A673 (cell line): ENCODE measurements at regions not wholly inside any gene's neighbourhood (a gene's known extent, or its start where the extent isn't known, plus 50 kb on each side); places are given as distances from the start of the nearest gene placed in this dataset.

Source experiments
- BruUV-seq: library from RNA; stranded (reverse); fragments of 400-500 nt; replicated peaks from 2 replicates; lab custom pipeline; 2021; lab: Mats Ljungman, UMichigan
- CTCF ChIA-PET: fragments of 300-600 bp; sonication (Branson Sonifier 250); formaldehyde crosslinking; loops from one replicate; lab custom pipeline; 2022; ENCODE audit warnings: antibody characterized with exemption; lab: Charles Lee
- POLR2A ChIA-PET: fragments of 300-600 bp; sonication (Branson Sonifier 250); formaldehyde crosslinking; loops from one replicate; lab custom pipeline; 2022; ENCODE audit warnings: antibody characterized with exemption; ENCODE audit not compliant: low non-redundant PET; lab: Charles Lee
- DNase-seq: peaks from one replicate; pipeline ENCODE4 v3.0.0-alpha.2; 2015; ENCODE audit warnings: low spot score
- H3K27ac ChIP-seq: fragments of 200-600 bp; sonication (generic); 2 replicates; pipeline ENCODE4 v1.5.1; 2016; ENCODE audit warnings: mixed run types, low read depth, mild to moderate bottlenecking, mixed read lengths, antibody characterized with exemption, low read length; ENCODE audit not compliant: poor library complexity, severe bottlenecking
- H3K27me3 ChIP-seq: fragments of 200-600 bp; sonication (generic); replicated peaks from 2 replicates; pipeline ENCODE4 v1.6.1; 2017; ENCODE audit warnings: mixed run types, low read depth, mild to moderate bottlenecking, mixed read lengths, antibody characterized with exemption, low read length; ENCODE audit not compliant: insufficient read depth, poor library complexity
- H3K36me3 ChIP-seq: fragments of 200-600 bp; sonication (generic); 2 replicates; pipeline ENCODE4 v1.6.1; 2016; ENCODE audit warnings: mixed run types, mild to moderate bottlenecking, mixed read lengths, antibody characterized with exemption, low read length; ENCODE audit not compliant: insufficient read depth, poor library complexity, severe bottlenecking
- H3K4me1 ChIP-seq: fragments of 200-600 bp; sonication (generic); 2 replicates; pipeline ENCODE4 v1.6.1; 2017; ENCODE audit warnings: mixed run types, mild to moderate bottlenecking, mixed read lengths, antibody characterized with exemption, low read length; ENCODE audit not compliant: insufficient read depth, poor library complexity, severe bottlenecking
- H3K4me3 ChIP-seq: fragments of 200-600 bp; sonication (generic); 2 replicates; pipeline ENCODE4 v1.5.1; 2016; ENCODE audit warnings: low read depth, mixed run types, mild to moderate bottlenecking, mixed read lengths, low read length; ENCODE audit not compliant: poor library complexity, severe bottlenecking
- H3K9me3 ChIP-seq: fragments of 200-600 bp; sonication (generic); 2 replicates; pipeline ENCODE4 v1.6.1; 2016; ENCODE audit warnings: mixed run types, low read depth, mild to moderate bottlenecking, mixed read lengths, antibody characterized with exemption, low read length; ENCODE audit not compliant: poor library complexity, severe bottlenecking
- EZH2 ChIP-seq: fragments of 200-600 bp; sonication (generic); IDR thresholded peaks from 2 replicates; pipeline ENCODE4 v1.6.1; 2017; ENCODE audit warnings: borderline replicate concordance, low read depth, mild to moderate bottlenecking, mixed read lengths, antibody characterized with exemption, low read length; ENCODE audit not compliant: poor library complexity, severe bottlenecking
- intact Hi-C: fragments of 100-400 bp; cut with micrococcal nuclease; formaldehyde crosslinking; loops from one replicate; pipeline ENCODE4 v1.10.0; 2022; ENCODE audit not compliant: unreplicated experiment
- TF ChIP-seq, protein P1 (sequence below): fragments of 300-800, 200-600 bp; sonication (generic); conservative IDR thresholded peaks from 2 replicates; pipeline ENCODE4 v1.5.1; 2017; ENCODE audit warnings: low read depth, mild to moderate bottlenecking, antibody characterized with exemption, low read length, moderate library complexity, mixed read lengths

DNA sequence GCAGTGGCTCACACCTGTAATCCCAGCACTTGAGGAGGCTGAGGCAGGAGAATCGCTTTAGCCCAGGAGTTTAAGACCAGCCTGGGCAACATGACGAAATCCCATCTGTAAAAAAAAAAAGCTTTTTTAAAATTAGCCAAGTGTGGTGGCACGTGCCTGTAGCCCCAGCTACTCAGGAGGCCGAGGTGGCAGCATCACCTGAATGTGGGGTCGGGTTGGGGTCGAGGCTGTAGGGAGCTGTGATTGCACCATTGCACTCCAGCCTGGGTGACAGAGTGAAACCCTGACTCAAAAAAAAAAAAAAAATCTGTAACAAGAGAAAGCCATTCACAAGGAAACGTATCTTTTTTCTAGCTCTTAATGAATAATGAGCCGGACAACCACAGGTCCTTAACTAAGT lies 74.7 kb upstream of the DLG1 start:
- H3K4me3 ChIP-seq, result no peak overlapping the region
- H3K36me3 ChIP-seq, result no peaks in the 10 kb centered on the region
- intact Hi-C loops, result no loop called here
- H3K27me3 ChIP-seq, result no peaks in the 10 kb centered on the region
- POLR2A ChIA-PET, result no interaction called here
- CTCF ChIA-PET, result no interaction called here
- H3K9me3 ChIP-seq, result no peaks in the 10 kb centered on the region
- BruUV-seq, result no TSS peak
- DNase-seq, result no peak
- no peak overlapping the region for H3K27ac ChIP-seq
- peaks cover 25% of the 10 kb centered on the region for H3K4me1 ChIP-seq
- no peak for TF ChIP-seq EZH2
- TF ChIP-seq, protein P1, sequence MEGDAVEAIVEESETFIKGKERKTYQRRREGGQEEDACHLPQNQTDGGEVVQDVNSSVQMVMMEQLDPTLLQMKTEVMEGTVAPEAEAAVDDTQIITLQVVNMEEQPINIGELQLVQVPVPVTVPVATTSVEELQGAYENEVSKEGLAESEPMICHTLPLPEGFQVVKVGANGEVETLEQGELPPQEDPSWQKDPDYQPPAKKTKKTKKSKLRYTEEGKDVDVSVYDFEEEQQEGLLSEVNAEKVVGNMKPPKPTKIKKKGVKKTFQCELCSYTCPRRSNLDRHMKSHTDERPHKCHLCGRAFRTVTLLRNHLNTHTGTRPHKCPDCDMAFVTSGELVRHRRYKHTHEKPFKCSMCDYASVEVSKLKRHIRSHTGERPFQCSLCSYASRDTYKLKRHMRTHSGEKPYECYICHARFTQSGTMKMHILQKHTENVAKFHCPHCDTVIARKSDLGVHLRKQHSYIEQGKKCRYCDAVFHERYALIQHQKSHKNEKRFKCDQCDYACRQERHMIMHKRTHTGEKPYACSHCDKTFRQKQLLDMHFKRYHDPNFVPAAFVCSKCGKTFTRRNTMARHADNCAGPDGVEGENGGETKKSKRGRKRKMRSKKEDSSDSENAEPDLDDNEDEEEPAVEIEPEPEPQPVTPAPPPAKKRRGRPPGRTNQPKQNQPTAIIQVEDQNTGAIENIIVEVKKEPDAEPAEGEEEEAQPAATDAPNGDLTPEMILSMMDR, result no peak

DNA sequence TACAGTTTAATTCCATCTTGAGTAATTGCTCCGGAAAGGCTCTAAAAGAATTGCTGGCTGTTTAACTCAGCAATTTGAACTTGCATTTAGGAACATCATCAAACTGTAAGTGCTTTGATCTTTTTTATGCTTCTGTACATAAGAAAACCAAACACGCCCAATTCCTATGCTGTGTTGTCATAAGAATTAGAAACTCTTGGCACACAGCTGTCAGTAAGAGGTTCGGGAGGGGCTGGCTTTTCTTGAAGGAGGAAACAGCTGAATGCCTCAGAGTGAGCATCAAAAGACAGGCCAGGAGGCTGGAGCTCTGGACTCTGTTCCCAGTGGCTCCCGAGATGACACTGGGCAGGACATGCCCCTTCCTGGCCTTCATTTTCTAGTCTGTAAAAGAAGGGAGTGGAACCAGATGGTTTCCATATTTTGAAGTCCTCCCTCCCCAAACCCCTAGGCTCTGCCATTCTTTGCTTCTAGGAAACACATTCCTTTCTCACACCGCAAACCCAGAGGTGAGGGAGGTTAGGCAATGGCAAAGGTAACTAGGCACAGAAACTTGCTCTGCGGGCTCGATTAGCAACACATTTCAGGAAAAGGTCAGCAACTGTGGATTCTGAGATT lies 73.7 kb upstream of the DLG1 start:
- H3K9me3 ChIP-seq, result no peaks in the 10 kb centered on the region
- H3K27me3 ChIP-seq, result no peaks in the 10 kb centered on the region
- ChIA-PET POLR2A (no interaction called here), CTCF (no interaction called here)
- peak; percentile 68 for DNase-seq
- H3K27ac ChIP-seq, result no peak overlapping the region
- H3K4me1 ChIP-seq, result peaks cover 27% of the 10 kb centered on the region
- intact Hi-C loops, result no loop called here
- no TSS peak for BruUV-seq
- no peak for TF ChIP-seq EZH2
- TF ChIP-seq, protein P1, result no peak
- H3K36me3 ChIP-seq, result no peaks in the 10 kb centered on the region
- no peak overlapping the region for H3K4me3 ChIP-seq

DNA sequence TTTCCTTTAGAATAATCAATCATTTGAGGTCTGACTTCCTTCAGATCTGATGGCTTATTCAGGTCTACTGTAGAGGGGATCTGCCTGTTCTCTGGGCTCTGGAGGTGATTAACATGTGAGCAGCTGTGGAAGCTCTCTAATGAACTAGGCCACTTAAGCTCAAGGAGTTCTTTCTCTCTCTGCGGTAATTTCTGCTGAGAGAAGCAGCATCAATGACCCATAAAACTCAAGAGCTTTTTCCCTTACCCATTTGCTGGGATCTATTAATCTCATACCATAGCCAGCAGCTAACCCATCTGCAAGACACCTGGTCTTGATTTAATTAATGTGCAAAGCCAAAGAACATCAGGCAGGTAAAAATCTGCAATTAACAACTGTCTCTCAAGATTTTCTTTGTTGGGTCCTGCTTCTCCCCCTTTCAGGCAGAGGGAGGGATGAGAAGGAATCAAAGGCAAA lies 73.2 kb upstream of the DLG1 start:
- H3K9me3 ChIP-seq, result no peaks in the 10 kb centered on the region
- H3K4me1 ChIP-seq, result peaks cover 32% of the 10 kb centered on the region
- no TSS peak for BruUV-seq
- CTCF ChIA-PET, result no interaction called here
- H3K4me3 ChIP-seq, result no peak overlapping the region
- intact Hi-C loops, result no loop called here
- H3K27ac ChIP-seq, result no peak overlapping the region
- no peaks in the 10 kb centered on the region for H3K36me3 ChIP-seq
- POLR2A ChIA-PET, result no interaction called here
- DNase-seq, result peak; percentile 41
- no peak for TF ChIP-seq EZH2
- TF ChIP-seq, protein P1, result no peak
- no peaks in the 10 kb centered on the region for H3K27me3 ChIP-seq
